Lower leg skin (tissue), 4 donors: ENCODE measurements at regions not wholly inside any gene's neighbourhood (a gene's known extent, or its start where the extent isn't known, plus 50 kb on each side); places are given as distances from the start of the nearest gene placed in this dataset.

ENCODE experiments used
- DNase-seq, 2 donors: peaks; one replicate each; pipeline ENCODE4 v3.0.0-alpha.2; 2019; ENCODE audit warnings: low spot score in 2 of 2
- H3K4me3 ChIP-seq: fragments of 200-600 bp; sonication (generic); 2 replicates; pipeline ENCODE4 v1.5.1; 2017; ENCODE audit warnings: mild to moderate bottlenecking, low read depth; ENCODE audit not compliant: poor library complexity, severe bottlenecking
- POLR2A ChIP-seq, 2 donors: fragments of 450-650 bp; IDR thresholded peaks; one replicate each; pipeline ENCODE4 v1.6.1; 2016 to 2017; ENCODE audit warnings: antibody characterized with exemption in 2 of 2, mild to moderate bottlenecking in 1 of 2, moderate library complexity in 1 of 2
- WGBS, 2 donors: methylation state at CpG; one replicate each; pipeline ENCODE4 v1.1.5; 2018; 5-methylcytosine and 5-hydroxymethylcytosine counted together
- intact Hi-C: fragments of 100-400 bp; cut with DNase I; formaldehyde crosslinking; loops from one replicate; pipeline ENCODE4 v1.15.0; 2023; ENCODE audit warnings: low total_unique reads
- TF ChIP-seq, protein P1 (sequence below), 3 donors: fragments of 450-650 bp; IDR thresholded peaks; one replicate each; pipeline ENCODE4 v1.5.1; 2016; ENCODE audit warnings: antibody characterized with exemption in 3 of 3, mild to moderate bottlenecking in 3 of 3, moderate library complexity in 2 of 3

GRCh38 chr17:83028851-83029250 lies 50.6 kb upstream of the METRNL start:
- H3K4me3 ChIP-seq, result no peak overlapping the region
- intact Hi-C loops, result no loop called here
- DNase-seq, result peak in 1 of 2 donors; percentile 53
- TF ChIP-seq, protein P1, sequence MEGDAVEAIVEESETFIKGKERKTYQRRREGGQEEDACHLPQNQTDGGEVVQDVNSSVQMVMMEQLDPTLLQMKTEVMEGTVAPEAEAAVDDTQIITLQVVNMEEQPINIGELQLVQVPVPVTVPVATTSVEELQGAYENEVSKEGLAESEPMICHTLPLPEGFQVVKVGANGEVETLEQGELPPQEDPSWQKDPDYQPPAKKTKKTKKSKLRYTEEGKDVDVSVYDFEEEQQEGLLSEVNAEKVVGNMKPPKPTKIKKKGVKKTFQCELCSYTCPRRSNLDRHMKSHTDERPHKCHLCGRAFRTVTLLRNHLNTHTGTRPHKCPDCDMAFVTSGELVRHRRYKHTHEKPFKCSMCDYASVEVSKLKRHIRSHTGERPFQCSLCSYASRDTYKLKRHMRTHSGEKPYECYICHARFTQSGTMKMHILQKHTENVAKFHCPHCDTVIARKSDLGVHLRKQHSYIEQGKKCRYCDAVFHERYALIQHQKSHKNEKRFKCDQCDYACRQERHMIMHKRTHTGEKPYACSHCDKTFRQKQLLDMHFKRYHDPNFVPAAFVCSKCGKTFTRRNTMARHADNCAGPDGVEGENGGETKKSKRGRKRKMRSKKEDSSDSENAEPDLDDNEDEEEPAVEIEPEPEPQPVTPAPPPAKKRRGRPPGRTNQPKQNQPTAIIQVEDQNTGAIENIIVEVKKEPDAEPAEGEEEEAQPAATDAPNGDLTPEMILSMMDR (IDR thresholded peaks at IDR 0.05), result no peak
- TF ChIP-seq POLR2A (IDR thresholded peaks at IDR 0.05), result no peak
- WGBS, 2 donors, result 94 to 97% methylated on average over 17 of the region's 17 CpGs

DNA sequence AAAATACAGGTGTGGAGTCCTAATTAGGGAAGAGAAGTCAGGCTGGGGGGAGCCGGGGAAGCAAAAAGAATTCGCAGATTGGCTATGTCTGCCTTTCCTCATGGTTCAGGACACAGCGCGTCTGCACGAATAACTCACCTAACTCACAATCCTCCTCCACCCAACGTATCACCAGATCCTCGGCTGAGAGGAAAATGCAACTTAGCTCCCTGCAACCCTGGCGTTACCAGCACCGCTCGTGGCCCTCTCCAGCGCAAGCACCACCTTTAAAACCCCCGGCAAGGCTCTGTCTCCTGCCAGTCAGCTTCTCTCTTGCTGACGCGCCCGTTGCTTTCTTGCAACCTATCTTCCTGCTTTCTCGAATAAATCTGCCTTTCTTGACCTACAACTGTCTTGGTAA lies 49.8 kb upstream of the METRNL start:
- TF ChIP-seq, protein P1 (IDR thresholded peaks at IDR 0.05), result no peak
- TF ChIP-seq POLR2A (IDR thresholded peaks at IDR 0.05), result no peak
- peak in 1 of 2 donors; percentile 49 for DNase-seq
- WGBS, 2 donors, result 94 to 95% methylated on average over 16 of the region's 16 CpGs
- intact Hi-C loops, result no loop called here
- no peak overlapping the region for H3K4me3 ChIP-seq
